DMS114 treated with DMSO at 0.1 percent for 48 hours (cell line): ENCODE measurements at regions not wholly inside any gene's neighbourhood (a gene's known extent, or its start where the extent isn't known, plus 50 kb on each side); places are given as distances from the start of the nearest gene placed in this dataset.
A peak's percentile ranks its signal among the peaks of the same experiment; 100 is the strongest.

Experiments used
- DNase-seq: peaks from one replicate; lab custom pipeline; 2025; ENCODE audit not compliant: unreplicated experiment; lab: John Stamatoyannopoulos, UW

DNA sequence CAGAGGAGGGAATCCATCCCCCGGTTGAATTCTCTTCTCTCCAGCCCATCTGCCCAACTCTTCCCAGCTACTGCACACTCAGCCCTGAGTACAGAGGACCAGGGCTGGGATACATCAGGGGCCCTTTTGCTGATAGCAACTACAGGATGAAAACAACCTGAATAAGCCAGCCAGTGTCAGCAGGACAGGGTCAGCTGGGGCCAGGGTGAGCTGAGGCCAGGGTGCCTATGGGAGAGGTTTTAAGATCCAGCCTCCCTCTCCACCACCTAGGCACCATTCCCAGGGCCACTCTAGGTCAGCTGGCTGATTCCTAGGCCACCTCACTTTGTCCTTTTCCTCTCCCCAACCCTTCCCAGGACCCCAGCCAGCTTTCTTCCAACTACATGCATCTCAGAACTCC is 83.8 kb downstream of the MRPL46 start:
- DNase-seq = no peak

DNA sequence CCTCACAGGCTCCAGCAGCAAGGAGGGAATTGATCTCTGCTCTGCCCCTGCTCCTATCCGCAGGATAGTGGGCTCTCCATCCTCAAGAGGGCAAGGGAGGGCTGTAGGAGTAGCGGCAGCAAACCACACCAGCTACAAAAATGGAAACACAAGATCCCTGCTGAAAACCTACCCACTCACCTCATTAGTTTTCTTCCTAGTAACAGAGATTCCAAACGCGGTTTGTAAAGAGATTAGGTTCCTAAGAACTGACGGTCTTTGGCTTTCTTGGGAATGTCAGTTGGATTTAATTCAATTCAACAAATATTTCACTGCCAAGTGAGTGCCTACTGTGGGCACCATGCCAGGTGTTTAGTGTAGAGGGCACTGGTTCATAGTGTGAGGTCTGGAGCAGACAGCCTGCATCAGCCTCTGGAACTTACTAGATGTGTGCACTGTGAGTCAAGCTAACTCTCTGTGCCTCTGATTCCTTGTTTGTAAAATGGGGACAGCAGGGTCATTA is 84.7 kb downstream of the MRPL46 start:
- no peak for DNase-seq

DNA sequence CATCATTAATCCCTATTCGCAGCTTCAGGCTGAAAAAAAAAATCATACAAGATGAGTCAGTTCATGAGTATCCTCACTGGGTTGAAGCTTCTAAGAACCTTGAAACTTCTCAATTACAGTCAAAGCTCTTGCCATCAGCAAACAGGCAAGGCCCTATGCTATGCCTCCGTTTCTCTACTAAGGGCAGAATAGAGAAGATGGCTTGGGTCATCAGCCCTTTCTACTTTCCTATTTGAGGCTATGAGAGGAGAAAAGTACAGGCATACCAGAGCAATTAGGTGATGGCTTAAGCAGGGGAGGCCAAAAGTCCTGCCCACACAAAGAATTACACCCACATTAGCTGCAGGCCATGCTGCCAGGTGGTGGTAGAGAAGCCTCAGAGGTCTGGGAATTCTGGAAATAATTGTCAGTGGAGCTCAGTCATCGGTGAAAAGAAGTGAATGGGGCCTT is 89.0 kb downstream of the MRPL46 start:
- no peak for DNase-seq

DNA sequence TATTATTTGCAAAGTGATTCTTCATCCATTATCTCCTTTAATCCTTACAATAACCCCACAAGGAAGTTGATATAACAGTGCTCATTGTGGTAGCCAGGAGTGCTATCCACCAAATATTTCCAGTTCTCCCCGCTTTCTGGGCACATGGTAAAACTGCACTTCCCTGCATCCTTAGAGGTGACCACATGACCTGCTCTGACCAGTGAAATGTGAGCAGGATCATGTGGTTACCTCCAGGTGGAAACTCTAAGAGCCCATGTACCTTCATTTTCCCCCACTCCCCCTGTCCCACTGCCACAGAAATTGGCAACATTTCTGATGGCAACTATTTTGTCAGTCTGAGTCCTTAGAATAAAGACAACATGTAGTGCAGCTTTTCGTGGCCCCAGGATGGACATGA is 89.7 kb downstream of the MRPL46 start:
- no peak for DNase-seq

DNA sequence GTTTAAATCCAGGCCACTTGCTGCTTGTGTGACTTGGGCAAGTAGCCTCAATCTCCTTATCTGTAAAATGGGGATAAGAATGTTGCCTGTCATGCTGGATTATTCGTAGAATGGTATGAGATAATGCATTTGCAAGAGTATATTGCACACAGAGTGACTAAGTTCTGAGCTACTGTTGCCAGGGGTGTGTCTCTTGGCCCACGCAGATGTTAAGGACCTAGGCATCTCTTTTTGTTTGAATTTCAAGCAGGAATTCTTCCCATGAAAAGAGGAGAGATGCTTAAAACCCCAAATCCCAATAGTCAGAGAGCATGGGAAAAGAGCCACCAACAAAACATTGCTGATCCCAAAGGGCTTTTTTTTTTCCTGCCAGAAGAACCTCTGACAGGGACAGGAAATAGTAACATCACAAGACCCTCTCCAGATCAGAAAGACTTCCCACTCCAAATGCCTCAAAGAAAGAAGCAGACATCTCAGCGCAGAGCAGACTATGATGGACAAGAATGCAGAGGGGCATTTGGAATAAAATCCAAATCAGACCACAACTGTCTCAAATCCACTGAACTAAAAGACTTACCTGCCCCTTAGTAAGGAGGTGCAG is 90.5 kb downstream of the MRPL46 start:
- DNase-seq = no peak

DNA sequence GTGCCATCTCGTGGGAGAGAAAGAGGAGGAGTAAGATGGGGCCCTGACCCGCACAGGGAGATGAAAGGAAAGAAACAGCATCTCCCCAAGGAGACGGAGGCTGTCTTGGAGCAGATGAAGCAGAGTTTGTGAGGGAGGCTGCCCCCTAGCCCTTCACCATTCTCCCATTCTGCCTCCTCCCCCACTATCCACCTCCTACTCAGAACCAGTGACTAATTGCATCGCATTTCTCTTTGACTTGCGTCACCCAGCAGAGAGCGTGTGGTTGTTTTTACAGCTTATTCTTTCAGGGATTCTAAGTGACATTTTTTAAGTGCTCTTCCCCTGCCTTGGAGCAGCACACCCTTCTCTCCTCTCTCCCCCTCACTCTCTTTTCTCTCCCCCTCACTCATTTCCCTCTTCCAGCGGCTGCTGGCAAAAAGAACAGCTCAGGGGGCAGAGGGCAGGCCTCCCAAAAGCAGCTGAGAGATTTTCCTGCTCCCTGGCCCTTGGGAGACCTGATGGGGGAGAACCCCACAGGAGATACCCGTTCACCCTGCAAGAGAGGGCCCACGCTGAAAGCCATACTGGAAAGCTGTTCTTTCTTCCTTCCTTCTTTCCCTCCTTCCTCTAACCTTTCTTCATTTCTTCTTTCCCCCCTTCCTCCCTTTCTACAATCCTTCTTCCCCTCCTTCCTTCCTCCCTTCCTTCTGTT is 91.8 kb downstream of the MRPL46 start:
- no peak for DNase-seq

DNA sequence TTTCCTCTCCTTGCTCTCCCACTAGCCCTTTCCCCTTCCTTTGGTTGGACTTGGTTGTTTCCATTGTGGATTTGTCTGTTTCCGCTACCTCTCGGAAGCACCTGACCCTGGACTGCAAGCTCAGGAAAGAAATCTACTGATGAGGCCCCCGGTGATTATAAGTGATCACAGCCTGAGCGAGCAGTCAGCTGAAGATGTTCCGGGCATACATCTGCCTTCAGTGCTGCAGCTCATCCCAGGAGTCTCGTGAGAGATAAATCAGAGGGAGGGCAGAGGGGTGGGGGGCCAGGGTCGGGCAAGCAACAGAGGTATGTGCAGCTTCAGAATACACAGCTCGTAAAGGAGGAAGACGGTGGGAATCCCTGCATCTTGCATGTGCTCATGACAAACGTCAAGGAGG is 102.1 kb downstream of the MRPL46 start:
- DNase-seq = no peak

DNA sequence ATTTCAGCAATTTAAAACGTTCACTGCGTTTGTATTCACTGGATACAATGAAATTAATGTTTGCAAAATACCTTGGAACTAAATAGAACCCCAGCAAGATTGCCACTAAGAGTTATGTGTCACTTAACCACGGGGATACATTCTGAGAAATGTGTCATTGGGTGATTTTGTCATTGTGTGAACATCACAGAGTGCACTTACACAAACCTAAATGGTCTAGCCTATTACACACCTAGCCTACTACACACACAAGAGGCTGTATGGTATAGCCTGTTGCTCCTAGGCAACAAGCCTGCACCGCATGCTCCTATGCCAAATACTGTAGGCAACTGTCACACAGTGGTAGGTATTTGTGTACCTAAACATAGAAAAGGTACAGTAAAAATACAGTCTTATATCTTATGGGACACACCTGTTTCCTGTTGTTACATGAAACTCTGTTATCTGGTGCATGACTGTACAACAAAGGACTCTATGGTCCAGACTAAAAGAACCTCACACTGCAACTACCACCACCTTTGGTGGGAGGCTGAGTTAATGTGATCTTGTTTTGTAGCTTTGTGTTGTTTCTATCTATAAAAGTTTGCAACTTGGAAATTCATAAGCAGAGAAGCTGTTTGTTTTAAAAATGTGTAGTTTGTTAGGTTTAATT is 92.2 kb upstream of the NTRK3 start:
- no peak for DNase-seq

DNA sequence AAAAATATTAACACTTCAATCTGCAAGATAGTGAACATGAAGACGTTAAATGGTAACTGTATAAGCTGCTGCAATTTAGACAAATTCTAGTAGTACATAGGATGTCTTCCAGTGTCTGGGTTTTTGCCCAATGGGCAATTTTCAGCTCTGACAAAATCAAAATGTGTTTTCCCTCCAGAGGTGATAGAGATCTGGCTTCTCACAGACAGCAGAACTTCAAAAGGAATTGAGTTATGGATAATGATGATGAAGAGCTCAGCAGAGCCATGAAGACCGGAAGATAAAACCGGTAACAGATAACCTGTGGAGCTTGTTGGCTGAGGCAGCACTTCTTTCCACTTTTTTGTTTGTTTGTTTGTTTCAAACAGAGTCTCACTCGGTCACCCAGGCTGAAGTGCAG is 89.4 kb upstream of the NTRK3 start:
- no peak for DNase-seq

DNA sequence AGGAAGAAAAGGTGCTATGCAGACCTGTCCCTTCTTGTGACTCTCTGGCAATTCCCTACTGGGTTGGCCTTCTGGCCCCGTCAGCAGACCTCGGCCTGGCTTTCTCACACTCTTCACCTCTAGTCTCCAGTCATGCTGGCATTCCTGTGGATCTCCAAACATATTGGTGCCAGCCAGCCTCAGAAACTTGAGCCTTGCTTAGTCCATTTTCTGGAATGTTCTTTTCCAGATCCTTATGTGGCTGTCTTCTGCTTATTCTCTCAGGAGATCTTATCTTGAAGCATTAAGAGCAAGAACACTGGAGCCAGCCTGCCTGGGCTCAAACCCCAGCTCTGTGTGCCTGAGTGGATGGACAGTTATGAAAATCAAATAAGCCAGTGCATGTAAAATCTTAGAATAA is 88.2 kb upstream of the NTRK3 start:
- no peak for DNase-seq

DNA sequence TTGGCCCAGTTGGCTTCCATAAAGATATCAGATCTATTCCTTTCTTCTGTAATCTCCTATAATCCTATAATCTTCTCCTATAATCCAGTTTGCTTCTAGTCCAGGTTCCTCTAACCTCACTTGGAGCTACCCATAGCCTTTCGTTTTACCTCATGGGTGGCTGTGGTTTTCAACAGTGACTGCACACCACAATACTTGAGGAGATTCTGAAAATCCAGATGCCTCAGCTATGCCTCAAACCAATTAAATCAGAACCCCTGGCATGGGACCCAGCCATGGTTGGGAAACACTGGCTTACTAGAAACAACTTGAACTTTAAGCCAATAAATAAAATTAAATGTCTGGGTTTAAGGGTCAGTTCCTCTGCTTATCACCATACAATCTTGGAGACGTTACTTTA is 86.1 kb upstream of the NTRK3 start:
- no peak for DNase-seq

DNA sequence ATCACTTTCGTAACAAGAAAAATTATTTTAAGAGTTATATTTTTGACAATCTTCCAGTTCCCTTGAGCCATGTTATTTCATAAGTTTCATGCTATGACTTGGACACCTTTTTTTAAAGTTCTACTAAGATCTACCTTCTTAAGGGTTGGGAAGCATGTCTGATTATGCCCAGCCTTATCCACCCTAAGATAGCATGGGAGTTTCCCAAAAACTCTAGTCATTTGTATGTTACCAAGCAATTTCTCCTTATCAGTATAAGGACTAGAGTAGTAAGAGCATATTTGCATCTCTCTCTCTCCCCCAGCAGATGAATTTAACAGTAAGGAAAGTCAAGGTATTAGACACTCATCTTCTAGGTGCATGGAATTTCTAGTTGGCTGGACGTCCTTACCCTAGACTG is 85.1 kb upstream of the NTRK3 start:
- DNase-seq = no peak

DNA sequence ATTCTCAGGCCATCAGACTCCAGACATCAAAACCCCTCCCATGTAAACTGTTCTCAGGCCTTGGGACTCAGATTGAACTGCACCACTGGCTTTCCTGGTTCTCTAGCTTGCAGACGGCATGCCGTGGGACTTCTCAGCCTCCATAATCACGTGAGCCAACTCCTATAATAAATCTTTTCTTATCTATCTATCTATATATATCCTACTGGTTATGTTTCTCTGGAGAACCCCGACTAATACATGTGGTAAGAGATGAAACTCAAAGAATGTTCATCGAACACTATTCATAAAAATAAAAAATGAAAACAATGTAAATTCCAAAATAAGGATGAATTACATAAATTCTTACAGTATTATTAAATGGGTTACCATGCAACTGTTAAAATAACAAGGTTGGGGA is 84.5 kb upstream of the NTRK3 start:
- DNase-seq = no peak

DNA sequence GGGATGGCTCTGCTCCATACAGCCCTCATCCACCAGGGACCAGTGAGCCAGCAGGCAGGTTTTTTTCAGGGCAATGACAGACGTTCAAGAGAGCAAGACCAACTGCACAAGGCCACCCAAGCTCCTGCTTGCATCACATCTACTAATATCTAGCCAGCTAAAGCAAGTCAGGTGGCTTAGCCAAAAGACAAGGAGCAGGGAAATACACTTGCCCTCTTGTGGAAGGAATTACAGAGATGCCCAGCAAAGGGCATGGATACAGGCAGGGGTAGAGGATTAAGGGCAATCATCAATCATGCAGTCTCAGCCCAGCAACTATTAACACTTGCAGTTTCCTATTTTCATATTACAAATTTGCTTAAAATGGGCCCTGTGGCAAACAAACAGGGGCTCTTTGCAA is 81.5 kb upstream of the NTRK3 start:
- DNase-seq = no peak

DNA sequence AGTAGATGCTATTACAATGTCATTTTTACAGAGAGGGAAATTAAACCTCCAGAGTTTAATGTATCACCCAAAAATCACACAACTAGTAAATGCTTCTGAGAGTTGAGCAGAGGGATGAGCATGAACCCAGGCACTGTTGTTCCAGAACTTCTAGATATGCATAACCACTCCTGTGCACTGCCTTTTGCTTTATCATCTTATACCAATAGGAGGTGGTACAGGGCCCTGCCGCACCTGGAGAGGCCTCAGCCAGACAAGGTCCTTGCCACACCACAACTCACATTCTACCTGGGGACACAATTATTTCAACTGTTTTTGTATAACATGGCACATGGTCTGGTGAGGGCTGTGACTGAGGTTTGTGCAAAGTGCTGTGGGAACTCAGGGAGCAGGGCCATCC is 78.5 kb upstream of the NTRK3 start:
- no peak for DNase-seq

DNA sequence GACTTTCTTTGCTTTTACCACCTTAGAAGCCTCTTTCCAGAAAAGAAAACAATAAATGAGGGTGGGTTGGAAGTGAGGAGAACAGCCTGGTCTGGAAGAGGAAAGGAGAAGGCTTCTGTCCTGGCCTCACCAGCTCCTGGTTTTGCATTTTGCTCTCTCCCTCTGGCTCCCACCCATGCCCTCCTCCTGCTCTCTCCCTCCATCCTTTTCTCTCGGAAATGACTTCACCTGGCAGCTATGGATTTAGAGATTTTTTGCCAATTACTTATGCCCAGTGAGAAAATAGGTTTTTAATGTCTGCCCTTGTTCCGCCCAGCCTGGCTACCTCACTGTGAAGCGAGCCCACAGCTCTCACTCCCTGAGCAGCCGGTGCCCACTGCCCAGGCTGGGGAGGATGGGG is 77.9 kb upstream of the NTRK3 start:
- DNase-seq = no peak

DNA sequence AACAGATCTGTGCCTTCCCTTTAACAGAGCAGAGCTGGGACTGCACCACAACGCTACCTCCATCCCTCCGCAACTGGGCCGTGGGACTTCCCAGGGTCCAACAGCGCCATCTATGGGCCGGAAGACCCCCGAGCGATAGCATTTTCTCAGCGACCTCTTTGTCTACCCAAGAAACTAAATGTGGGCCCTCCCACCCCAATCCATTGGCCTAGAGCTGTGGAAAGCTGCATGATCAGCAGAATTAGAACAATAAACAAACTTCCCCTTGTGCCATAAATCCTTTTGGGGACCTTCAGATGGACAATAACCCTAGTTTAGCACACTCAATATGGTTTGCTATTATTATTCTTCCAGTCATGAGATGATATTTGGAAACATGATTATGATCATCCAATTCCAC is 74.8 kb upstream of the NTRK3 start:
- peak; percentile 22 for DNase-seq

DNA sequence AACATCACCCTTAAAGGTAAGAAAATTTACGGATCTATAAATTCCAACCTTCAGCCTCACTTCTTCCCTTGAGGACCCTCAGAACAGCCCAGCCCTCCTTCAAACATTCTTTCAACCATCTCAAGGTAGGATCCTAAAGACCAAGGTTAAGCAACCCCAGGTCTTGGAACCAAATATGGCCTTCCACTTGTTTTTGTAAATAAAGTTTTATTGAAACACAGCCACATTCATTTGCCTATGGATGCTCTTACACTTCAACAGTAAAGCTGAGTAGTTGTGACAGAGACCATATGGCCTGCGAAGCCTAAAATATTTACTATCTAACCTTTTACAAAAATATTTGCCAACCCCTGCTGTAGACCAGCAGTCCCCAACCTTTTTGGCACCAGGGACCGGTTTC is 70.4 kb upstream of the NTRK3 start:
- DNase-seq = no peak

DNA sequence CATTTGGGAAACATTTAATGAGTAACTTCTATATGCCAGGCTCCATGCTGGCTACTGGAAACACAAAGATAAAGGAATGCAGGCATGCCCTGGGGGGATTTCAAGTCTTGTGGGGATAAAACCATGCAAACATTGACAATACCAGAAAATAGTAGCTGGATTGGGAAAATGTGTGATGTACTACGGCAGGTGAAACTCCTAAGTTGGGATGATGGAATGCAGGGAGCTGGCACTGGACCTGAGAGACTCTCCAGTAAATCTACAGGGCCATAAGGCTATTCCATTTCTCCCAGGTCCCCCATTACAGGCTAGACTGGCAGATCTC is 68.2 kb upstream of the NTRK3 start:
- DNase-seq = no peak

DNA sequence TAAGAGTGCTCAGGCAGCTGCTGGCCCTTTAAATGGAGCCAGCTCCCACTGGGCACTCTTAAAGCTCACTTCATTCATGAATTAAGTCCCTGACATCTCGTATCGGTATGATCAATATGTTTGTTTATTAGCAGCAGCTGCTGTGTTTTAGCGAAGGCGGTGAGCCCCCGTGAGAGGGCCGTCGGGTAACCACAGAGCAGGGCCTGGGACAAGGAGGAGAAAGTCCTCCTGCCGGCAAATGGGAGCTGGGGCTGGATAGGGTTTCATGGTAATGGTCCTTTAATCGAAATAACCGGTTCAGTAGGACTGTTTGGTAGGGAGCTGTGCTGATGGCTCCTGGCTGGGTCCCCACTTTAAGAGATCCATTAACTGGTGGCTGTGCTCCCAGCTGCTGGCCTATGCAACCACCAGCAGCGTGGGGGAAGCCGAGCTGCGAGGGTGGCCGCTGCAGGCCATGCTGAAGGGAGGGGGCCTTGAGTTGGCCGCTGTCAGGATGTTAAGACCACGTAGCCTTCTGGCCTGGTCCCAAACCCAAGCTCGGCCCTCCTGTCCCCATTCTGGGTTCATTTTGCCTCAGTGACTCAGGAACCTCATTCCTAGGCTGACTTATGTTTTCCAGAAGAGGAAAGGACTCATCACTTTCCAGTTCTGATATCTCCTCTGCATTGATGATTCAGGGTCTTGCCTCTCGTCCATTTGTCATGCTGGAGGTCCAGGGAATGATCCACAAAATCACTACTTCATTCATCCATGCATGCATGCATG is 67.6 kb upstream of the NTRK3 start:
- DNase-seq = no peak

DNA sequence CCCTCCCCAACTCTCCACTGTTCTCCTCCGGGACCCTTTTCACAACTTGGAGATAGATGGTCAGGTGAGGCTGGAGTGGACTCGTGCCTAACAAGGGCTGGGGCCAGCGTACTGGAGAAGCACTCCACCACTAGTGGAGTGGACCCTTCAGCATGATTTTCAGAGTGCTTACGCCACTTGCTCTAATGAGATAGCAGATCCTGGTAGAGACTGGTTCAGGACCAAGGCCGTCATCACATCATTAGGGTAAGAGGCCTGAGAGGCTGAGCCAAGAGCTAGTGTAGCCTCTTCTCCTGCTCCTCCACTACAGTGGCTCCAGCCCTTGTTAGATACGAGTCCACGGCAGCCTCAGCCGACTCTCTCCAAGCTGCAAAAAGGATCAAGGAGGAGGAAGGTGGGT is 66.9 kb upstream of the NTRK3 start:
- no peak for DNase-seq

DNA sequence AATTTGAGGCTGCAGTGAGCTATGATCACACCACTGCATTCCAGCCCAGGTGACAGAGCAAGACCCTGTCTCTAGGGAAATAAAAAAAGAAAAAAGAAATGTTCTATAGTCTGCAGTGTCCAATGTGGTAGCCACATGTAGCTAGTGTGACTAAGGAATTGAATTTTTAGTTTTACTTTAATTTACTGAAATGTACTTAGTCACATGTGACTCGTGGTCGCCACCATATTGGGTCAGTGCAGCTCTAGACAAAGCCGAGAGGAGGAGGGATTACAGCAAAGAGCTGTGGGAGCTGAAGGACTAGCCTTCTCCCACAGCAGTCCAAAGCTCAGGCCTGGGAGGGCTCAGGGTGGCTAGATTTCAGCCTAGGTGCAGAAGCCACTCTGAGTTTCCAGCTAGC is 65.9 kb upstream of the NTRK3 start:
- no peak for DNase-seq
